ENCODE measurements at regions not wholly inside any gene's neighbourhood (a gene's known extent, or its start where the extent isn't known, plus 50 kb on each side); places are given as distances from the start of the nearest gene placed in this dataset.

GRCh38 chr5:1699394-1699793 lies 100.2 kb downstream of the MRPL36 start:
- DNase-seq (ENCODE audit: low read depth) = no peak
- TF ChIP-seq, protein P1, sequence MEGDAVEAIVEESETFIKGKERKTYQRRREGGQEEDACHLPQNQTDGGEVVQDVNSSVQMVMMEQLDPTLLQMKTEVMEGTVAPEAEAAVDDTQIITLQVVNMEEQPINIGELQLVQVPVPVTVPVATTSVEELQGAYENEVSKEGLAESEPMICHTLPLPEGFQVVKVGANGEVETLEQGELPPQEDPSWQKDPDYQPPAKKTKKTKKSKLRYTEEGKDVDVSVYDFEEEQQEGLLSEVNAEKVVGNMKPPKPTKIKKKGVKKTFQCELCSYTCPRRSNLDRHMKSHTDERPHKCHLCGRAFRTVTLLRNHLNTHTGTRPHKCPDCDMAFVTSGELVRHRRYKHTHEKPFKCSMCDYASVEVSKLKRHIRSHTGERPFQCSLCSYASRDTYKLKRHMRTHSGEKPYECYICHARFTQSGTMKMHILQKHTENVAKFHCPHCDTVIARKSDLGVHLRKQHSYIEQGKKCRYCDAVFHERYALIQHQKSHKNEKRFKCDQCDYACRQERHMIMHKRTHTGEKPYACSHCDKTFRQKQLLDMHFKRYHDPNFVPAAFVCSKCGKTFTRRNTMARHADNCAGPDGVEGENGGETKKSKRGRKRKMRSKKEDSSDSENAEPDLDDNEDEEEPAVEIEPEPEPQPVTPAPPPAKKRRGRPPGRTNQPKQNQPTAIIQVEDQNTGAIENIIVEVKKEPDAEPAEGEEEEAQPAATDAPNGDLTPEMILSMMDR (IDR thresholded peaks at IDR 0.05; ENCODE audit: low read depth, low read length, missing control alignments) = no peak
- no peak overlapping the region for H3K4me3 ChIP-seq (ENCODE audit: low read depth, low read length)

- DNase-seq (ENCODE audit: low read depth) = no peak
- no peak overlapping the region for H3K4me3 ChIP-seq (ENCODE audit: low read depth, low read length)
- TF ChIP-seq, protein P1 (IDR thresholded peaks at IDR 0.05; ENCODE audit: low read depth, low read length, missing control alignments) = no peak
Measured at GRCh38 chr5:1698589-1699316, 100.9 kb downstream of the MRPL36 start.

GRCh38 chr5:1692381-1692780 lies 107.3 kb downstream of the MRPL36 start:
- DNase-seq (ENCODE audit: low read depth) = no peak
- TF ChIP-seq, protein P1 (IDR thresholded peaks at IDR 0.05; ENCODE audit: low read depth, low read length, missing control alignments) = no peak
- H3K4me3 ChIP-seq (ENCODE audit: low read depth, low read length) = no peak overlapping the region

GRCh38 chr5:1687301-1687970 lies 112.2 kb downstream of the MRPL36 start:
- H3K4me3 ChIP-seq (ENCODE audit: low read depth, low read length) = no peak overlapping the region
- TF ChIP-seq, protein P1 (IDR thresholded peaks at IDR 0.05; ENCODE audit: low read depth, low read length, missing control alignments) = no peak
- DNase-seq (ENCODE audit: low read depth) = no peak

- H3K4me3 ChIP-seq (ENCODE audit: low read depth, low read length) = no peak overlapping the region
- DNase-seq (ENCODE audit: low read depth) = no peak
- TF ChIP-seq, protein P1 (IDR thresholded peaks at IDR 0.05; ENCODE audit: low read depth, low read length, missing control alignments) = no peak
Measured at GRCh38 chr5:1686016-1686802, 113.4 kb downstream of the MRPL36 start.

GRCh38 chr5:1685066-1685465 lies 114.6 kb downstream of the MRPL36 start:
- no peak overlapping the region for H3K4me3 ChIP-seq (ENCODE audit: low read depth, low read length)
- no peak for DNase-seq (ENCODE audit: low read depth)
- TF ChIP-seq, protein P1 (IDR thresholded peaks at IDR 0.05; ENCODE audit: low read depth, low read length, missing control alignments) = no peak
